ENCODE measurements at regions not wholly inside any gene's neighbourhood (a gene's known extent, or its start where the extent isn't known, plus 50 kb on each side); places are given as distances from the start of the nearest gene placed in this dataset.

DNA sequence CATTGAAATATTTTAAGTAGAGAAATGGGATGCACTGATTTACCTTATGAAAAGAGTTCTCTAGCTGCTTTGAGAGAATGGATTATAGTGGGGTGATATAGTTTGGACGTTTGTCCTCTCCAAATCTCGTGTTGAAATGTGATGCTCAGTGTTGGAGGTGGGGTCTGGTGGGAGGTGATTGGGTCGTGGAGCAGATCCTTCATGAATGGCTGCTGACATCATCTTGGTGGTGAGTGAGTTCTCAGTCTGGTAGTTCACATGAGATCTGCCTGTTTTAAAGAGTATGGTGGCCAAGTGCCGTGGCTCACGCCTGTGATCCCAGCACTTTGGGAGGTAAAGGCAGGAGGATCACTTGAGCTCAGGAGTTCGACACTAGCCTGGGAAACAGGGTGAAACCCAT, 58.7 kb upstream of the SH3RF3 start:
- in situ Hi-C loops (cut with HindIII; ENCODE audit: low pct_unique_long_range_greater_than_20kb, low sequenced_read_pairs), result no loop called here
- no peak for DNase-seq (ENCODE audit: low read depth, low spot score)

DNA sequence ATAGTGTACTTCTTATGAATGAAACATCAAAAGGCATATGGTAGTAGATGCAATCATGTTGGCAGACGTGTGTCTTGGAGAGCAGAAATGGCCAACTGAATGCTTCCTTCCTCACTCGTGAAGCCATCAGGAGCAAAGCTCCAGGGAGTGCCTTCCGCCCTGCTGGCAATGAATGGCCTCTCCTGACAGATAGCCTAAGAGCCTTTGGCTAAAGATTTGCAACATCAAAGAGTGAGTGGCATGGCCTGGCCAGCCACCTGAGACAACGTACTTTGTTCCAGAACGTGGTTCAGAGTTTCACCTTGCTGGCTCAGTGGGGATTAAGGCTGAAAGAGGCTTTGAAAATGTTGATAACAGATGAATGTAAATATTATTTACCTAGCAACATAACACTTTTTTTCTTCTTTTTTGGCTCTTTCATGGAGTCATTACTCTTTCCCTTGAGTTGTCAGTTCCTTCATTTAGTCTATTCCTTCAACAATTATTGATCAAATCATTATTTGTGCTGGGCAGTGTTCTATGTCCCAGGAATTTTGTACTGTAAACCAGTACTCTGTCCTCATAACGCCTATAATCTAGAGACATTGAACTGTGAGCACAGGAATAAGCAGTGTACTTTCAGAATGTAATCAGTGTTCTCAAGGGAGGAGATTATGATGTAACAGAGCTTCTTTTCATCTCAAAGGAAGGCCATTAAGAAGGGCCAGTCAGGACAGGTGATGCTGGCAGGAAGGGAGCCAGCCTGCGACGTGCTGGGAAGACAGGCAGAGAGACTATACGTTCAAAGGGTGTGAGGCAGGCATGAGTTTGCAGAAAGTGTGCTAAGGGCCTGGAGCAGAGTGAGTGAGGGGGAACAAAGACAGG, 59.4 kb upstream of the SH3RF3 start:
- no peak for DNase-seq (ENCODE audit: low read depth, low spot score)
- in situ Hi-C loops (cut with HindIII; ENCODE audit: low pct_unique_long_range_greater_than_20kb, low sequenced_read_pairs), result no loop called here

DNA sequence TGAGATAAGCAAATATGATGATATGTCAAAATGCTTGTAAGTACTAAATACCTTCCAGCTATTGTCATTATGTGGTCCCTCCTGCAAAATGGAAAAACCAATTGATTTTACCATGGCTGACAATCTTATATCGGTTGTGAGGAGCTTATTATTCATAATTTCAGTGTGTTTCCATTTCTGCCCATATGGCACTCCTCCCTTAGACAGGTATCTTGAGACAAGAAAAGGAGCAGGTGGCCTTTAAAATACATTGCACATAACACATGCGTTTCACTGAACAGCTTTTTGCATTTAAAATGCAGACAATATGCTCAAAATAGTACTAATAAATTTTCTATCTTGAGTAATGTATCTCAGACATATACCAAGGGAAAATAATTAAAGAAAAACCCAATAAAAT, 60.2 kb upstream of the SH3RF3 start:
- in situ Hi-C loops (cut with HindIII; ENCODE audit: low pct_unique_long_range_greater_than_20kb, low sequenced_read_pairs), result no loop called here
- no peak for DNase-seq (ENCODE audit: low read depth, low spot score)

DNA sequence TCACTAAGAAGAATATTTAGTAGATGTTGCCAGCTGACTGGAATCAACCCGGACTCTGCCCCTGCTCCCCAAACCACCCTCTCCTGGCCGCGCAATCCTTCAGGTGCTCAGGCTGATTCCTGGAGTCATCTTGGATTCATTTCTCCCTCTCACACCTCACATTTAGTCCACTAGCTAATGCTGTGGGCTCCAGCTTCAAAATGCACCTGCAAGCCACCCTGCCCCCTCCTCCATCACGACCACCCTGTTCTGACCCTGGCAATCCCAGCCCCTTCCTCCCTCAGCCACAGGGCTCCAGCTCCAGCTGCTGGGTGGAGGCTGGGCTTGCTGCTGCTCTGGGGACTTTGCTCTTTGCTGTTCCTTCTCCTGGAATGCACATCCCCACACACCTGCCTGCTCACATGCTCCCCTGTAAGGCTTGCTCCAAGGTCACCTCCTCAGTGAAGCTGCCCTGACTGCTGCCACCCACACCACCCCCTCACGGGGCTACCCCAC, 61.3 kb upstream of the SH3RF3 start:
- in situ Hi-C loops (cut with HindIII; ENCODE audit: low pct_unique_long_range_greater_than_20kb, low sequenced_read_pairs), result no loop called here
- DNase-seq (ENCODE audit: low read depth, low spot score), result no peak

DNA sequence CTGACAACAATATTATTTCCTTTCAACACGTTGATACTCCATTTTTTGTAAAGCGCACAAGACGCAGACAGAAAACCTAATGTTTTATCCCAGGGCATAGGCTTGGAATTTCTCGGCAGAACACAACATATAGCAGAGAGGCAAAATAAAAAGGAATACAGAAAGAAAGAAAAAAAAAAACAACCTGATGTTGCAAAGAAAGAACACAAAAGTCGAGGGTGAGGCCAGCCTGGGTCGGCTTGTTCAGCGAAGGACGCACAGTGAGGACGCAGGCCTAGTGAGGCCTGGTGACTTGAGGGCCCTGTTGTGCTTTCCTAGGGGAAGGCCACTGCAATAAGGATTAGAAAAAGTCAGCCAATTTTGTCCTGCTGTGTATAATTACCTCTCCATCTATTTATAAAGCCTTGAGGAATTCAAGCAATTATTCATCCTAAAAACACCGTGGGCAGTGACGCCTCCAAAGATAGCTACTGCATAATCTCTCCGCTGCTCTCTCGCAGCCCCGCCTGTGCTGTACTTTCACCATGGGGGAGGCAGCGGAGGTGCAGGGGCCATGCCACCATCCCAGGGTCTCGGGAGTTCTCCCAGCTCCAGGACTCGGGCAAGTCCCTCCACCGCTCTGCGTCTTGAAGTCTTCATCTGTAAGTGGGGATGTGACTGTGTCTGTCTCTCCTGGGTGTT, 61.9 kb upstream of the SH3RF3 start:
- in situ Hi-C loops (cut with HindIII; ENCODE audit: low pct_unique_long_range_greater_than_20kb, low sequenced_read_pairs), result no loop called here
- DNase-seq (ENCODE audit: low read depth, low spot score), result no peak

DNA sequence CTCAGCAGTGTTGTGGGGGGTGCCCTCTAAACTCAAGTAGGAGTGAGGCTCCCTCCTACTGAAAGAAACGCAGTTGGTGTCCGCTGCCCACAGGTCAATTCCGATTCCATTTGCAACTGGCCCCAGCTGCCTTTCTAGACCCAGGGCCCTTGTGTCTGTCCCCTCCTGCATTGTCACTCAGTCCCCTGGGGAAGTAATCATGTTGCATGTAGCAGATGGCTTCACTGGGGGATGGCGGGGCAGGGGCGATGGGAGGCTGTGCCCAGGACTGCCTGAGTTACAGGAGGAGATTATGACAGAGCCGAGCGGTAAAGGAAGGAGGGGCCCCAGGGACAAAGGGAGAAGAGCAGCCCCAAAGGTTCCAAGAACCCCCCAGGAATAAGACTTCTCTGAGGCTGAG, 62.5 kb upstream of the SH3RF3 start:
- DNase-seq (ENCODE audit: low read depth, low spot score), result no peak
- in situ Hi-C loops (cut with HindIII; ENCODE audit: low pct_unique_long_range_greater_than_20kb, low sequenced_read_pairs), result no loop called here

DNA sequence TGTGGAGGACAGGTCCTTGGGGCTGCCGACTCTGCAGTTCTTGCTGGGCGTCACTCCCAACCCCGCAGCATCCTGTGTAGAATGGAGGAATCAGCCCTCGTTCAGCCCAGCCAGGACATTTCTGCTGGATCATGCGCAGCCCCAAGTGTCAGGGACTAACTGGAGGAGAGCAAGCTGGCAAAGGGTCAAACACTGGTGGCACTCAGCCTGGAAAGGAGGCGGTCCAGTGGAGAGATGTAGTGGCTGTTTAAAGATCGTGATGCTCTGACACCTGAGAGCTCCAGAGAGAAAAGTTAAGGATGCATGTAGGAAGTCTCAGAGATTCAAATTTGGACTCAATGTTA, 63.6 kb upstream of the SH3RF3 start:
- DNase-seq (ENCODE audit: low read depth, low spot score), result no peak
- in situ Hi-C loops (cut with HindIII; ENCODE audit: low pct_unique_long_range_greater_than_20kb, low sequenced_read_pairs), result no loop called here

DNA sequence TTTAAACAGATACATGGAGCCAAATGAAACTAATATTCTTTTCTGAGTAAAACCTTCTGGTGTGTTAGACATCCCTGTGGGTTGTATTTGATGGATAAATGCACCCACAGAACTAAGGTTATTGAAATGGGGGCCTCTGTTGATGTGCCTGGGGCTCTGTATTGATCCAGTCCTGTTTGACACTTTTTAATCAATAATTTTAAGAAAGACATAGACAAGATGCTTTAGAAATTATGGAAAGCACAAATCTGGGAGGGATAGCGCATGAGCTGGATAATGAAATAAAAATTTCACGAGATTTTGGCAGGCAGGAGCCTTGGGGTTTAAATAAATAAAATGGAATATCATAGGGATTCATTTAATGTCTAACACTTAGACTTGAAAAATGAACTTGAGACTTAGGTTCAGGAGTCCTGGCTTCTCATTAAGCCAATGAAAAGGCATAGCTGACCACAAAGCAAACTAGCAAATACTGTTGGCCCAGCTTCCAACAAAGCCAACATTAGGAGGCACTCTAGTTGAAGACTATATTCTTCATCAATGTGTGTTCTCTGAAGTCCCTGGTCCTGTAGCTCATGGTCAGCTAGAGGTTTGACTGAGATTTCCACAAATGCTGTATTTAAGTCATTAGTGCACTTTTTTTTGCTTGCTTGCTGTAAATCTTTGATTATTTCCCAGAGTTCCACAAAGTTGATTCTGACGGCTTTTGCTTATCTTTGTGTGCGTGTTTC, 64.2 kb upstream of the SH3RF3 start:
- no peak for DNase-seq (ENCODE audit: low read depth, low spot score)
- in situ Hi-C loops (cut with HindIII; ENCODE audit: low pct_unique_long_range_greater_than_20kb, low sequenced_read_pairs), result no loop called here

DNA sequence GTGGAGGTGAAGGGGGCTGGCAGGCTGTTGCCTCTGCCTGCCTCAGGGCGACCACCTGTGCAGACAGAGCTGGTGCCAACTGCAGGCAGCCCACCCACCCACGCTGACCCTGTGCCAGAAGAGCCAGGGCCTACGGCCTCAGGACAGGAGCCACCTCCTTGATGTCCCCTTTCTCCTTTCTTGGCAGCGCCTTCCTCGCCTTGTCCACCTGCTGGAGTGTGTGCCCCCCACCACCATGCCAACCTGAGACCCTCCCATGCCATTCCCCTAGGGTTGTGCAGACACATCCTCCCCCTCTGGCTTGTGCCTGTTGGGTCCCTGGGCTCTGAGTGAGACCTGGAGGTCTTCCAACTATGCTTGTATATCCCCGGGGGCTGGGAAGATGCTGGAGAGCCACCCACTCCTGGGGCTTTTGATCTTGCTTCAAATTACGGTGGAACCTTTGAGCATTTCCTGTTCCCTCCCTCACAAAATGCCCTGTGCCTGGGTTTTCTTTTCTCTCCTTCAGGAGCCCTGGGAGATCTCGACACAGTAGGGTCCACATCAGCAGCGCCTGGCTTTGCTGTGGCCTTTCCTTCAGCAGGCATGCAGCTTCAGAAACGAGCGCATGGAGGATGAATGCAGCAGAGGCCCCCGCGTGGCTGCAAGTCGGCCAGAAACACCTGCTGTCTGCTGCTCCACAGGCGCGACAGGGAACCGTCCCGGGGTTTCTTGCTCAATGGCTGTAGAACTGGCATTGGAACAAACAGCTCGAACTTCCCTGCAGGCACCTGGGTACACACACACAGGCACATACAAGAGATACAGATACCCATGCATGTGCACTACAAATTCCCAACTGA, 65.9 kb upstream of the SH3RF3 start:
- in situ Hi-C loops (cut with HindIII; ENCODE audit: low pct_unique_long_range_greater_than_20kb, low sequenced_read_pairs), result no loop called here
- no peak for DNase-seq (ENCODE audit: low read depth, low spot score)

DNA sequence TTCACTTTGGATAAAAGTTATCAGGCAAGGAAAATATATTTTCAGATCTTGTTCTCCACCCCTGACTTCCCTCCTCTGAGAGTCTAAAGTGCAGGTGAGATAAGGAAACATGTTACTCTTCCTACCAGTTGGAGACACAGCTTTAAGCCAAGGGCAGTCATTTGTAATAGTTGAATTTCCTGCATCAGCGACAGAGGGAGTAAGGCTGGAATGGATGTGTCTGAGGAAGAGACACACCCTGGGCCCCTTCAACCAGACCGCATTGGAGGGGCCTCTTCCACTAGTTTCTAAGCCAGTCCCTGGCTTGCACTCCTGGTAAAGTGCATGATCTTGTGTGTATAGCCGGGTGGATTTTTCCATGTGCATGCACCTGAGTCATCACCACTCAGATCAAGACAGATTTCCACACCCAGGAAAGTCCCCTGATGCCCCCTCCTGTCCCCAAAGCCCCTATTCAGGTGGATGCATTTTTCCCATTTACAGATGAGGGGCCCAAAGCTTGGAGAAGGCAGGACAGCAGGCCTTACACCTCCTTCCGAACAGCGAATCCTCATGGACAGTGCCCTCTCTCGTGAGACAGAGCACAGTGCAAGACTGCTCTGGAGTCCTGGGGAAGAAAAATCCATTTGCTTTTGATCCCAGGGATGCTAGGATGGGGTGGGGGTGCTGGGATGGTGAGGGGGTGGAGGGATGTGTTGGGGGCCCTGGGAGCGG, 66.7 kb upstream of the SH3RF3 start:
- peak; percentile 16 for DNase-seq (ENCODE audit: low read depth, low spot score)
- in situ Hi-C loops (cut with HindIII; ENCODE audit: low pct_unique_long_range_greater_than_20kb, low sequenced_read_pairs), result no loop called here

DNA sequence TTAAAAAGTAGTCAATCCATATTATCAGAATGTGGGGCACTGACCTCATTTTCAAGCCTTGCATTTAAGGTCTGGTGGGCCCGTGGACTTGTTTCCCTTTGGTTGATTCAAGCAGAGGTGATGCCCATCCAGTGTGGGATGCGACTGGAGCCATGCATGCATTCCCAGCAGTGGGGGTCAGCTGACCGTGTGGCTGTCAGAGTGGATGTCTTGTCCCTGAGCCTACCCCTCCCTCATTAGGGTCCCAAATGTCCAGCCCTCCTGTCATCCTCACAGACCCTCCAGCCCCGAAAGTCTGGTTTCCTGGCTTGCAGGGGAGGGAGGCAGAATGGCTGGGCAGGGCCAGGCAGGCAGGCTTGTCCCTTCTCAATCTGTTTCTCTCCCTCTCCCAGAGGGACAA, 67.3 kb upstream of the SH3RF3 start:
- in situ Hi-C loops (cut with HindIII; ENCODE audit: low pct_unique_long_range_greater_than_20kb, low sequenced_read_pairs), result no loop called here
- DNase-seq (ENCODE audit: low read depth, low spot score), result no peak

DNA sequence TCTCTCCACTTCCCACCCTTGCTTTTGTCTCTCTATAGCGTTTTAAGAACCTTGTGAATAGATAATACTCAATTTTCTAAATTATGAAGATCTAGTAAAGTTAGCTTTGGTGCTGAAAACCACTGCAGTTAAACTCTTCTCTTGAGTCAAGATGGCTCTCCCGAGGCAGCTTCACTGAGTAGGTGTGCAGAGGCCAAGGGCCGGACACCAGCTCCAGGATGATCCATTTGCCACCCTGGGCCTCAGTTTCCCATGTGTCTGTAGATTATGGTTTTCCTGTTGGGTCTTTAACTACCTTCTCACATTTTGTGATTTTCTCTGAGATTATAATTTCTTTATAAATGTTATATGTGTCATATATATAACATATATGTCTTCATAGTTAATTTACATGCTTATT, 68.5 kb upstream of the SH3RF3 start:
- no peak for DNase-seq (ENCODE audit: low read depth, low spot score)
- in situ Hi-C loops (cut with HindIII; ENCODE audit: low pct_unique_long_range_greater_than_20kb, low sequenced_read_pairs), result no loop called here

DNA sequence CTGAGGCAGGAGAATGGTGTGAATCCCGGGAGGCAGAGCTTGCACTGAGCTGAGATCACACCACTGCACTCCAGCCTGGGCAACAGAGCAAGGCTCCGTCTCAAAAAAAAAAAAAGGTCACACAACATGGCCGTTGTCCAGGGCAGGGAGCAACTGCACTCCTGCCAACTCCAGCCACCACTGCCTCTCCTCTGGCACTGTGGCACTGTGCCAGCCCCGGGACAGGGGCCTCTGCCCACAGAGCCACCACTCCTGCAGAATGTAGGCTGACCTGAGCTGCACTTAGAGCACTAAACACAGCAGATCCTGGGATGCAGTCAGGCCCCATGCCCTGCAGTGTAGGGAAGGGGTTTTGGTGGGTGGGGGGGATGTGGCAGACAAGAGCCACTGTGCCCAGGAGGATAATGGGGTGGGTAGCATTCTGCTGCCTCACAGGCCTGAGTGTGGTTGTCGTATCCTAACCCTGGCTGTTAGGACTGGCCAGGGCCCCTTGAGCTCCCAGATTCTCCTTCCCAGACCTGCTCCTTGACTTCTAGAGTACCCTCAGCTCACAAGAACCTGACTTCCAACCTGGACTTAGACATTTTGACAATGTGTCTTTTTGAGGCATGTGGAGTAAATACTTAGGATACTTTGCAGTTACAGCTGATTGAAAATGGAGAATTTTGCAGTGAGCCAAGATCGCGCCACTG, 69.4 kb upstream of the SH3RF3 start:
- DNase-seq (ENCODE audit: low read depth, low spot score), result no peak
- in situ Hi-C loops (cut with HindIII; ENCODE audit: low pct_unique_long_range_greater_than_20kb, low sequenced_read_pairs), result no loop called here

DNA sequence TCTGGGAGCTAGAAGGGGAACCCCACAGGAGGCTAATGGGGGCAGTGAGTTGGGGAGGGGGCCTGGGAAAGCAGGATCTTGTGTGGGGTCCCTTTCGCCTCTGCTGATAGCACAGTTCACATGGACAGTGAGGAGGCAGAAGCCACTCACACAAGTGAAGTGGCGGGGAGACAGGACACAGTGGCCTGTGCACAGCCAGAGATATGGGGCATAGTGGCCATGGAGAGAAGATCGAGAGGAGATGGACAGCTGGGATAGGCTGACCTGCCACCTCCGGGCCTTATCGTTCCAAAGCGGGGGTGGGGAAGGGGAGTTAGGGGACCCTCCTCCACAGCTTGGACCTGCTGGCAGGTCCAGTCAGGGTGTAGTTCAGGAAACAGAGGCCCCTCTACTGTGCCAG, 69.8 kb upstream of the EDAR start:
- DNase-seq (ENCODE audit: low read depth, low spot score), result no peak
- in situ Hi-C loops (cut with HindIII; ENCODE audit: low pct_unique_long_range_greater_than_20kb, low sequenced_read_pairs), result no loop called here

DNA sequence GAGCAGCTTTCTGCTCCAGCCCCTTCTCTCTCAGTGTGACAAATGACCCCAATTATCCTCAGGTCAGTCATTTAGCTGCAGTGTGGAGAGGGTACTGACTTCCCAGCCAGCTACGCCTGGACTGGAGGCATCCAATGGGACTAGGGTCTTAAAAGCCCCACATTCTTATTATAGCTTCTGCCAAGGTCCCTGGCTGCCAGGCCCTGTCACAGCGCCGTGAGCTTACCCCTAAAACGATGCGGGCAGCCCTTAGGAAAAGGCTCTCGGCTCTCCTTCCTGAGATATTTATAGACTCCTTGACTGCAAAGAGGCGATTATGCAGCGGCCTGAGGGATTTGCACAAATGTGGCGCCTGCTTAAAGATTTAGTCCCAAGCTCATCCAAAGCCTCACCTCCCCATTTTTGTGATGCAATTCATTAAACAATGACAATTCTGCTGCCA, 69.2 kb upstream of the EDAR start:
- DNase-seq (ENCODE audit: low read depth, low spot score), result no peak
- in situ Hi-C loops (cut with HindIII; ENCODE audit: low pct_unique_long_range_greater_than_20kb, low sequenced_read_pairs), result no loop called here

DNA sequence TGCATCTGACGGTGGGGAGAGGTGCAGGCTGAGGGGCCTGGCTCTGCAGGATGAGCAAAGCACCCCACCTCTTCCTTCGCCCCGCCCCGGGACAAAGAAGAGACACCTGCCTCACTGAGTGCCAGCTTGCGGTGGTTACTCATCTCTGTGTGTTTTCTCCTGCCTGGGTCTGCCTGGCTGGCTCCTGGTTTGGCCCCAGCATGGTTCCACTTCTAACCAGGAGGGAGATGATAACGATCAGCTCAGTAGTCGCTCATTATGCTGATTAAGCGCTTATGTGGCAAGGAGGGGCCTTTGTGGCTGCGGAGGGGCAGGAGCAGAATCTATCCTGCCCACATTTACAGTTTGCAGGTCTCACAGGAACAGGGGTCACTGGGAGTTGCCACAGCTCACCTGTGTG, 68.7 kb upstream of the EDAR start:
- in situ Hi-C loops (cut with HindIII; ENCODE audit: low pct_unique_long_range_greater_than_20kb, low sequenced_read_pairs), result no loop called here
- no peak for DNase-seq (ENCODE audit: low read depth, low spot score)

DNA sequence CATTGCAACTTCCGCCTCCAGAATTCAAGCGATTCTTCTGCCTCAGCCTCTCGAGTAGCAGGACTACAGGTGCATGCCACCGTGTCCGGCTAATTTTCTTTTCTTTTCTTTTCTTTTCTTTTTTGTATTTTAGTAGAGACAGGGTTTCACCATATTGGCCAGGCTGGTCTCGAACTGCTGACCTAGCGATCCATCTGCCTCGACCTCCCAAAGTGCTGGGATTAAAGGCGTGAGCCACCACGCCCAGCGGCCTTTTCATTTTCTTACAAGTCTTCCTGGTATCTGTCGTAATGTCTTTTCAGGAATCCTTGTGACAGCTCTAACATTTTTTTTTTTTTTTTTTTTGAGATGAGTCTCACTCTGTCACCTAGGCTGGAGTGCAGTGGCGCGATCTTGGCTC, 66.4 kb upstream of the EDAR start:
- DNase-seq (ENCODE audit: low read depth, low spot score), result no peak
- in situ Hi-C loops (cut with HindIII; ENCODE audit: low pct_unique_long_range_greater_than_20kb, low sequenced_read_pairs), result no loop called here
